Medulla oblongata (tissue), 1 donor: ENCODE measurements at regions not wholly inside any gene's neighbourhood (a gene's known extent, or its start where the extent isn't known, plus 50 kb on each side); places are given as distances from the start of the nearest gene placed in this dataset.
"Not testable (repeated sequence)": the region's sequence is repeated elsewhere in the genome, so short reads cannot be mapped to it uniquely, and the experiment has no call there.

Experiments used
- DNase-seq: peaks from one replicate; pipeline ENCODE4 v3.0.0-alpha.2; 2015; ENCODE audit errors: extremely low spot score

DNA sequence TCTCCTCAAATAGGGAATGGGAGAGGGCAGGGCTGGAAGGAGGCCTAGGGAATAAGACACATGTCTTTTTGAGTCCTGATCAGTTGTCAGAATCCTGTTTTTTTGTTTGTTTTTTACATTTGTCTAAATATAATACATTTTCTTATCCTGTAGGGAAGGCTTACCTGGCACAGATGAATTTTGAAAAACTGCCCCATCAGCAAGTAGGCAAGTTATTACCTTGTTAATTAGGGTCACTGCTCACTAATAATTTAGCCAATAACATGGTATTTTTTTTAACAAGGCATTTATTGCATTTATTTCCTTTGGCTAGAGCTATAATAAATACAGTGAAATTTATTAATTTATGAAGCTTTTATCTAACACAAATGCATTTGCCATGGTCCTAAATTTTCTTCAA lies 423.2 kb upstream of the ONECUT1 start:
- no peak for DNase-seq

DNA sequence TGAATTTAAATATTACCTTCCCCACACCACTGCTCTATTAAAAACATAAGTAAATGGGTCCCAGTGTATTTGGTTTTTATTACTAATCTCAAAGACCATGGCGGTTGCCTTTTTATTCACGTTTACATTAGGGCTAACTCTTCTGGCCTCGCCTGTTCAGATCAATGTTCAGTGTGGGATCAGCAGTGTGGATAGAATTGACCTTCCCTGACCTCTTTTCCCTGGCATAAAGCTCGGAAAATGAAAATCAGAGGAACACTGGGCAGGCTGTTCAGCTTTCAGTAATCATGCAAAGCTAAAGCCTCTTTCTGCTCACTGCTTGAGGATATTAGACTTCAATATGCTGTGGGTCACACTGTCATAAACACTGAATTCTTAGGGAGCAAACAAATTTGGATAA lies 422.6 kb upstream of the ONECUT1 start:
- DNase-seq, result no peak

DNA sequence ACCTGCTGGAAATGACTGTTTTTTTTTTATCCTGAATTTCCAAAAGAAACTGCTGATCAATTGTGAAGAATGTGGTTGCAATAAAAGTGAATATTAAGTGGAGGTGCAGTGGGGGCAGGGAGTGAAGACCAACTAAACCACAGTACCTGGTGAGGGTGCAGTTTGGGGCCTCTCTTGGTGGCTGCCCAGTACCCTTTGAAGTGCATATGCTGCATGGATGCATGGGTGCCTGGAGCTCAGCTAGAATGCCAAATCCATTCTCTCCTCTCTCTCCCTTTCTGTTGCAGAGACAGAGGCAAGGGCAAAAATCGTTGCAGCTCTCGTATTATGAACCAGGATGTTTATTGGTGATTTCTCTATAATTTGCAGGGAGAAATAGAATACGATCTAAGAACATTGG lies 420.5 kb upstream of the ONECUT1 start:
- DNase-seq, result no peak

DNA sequence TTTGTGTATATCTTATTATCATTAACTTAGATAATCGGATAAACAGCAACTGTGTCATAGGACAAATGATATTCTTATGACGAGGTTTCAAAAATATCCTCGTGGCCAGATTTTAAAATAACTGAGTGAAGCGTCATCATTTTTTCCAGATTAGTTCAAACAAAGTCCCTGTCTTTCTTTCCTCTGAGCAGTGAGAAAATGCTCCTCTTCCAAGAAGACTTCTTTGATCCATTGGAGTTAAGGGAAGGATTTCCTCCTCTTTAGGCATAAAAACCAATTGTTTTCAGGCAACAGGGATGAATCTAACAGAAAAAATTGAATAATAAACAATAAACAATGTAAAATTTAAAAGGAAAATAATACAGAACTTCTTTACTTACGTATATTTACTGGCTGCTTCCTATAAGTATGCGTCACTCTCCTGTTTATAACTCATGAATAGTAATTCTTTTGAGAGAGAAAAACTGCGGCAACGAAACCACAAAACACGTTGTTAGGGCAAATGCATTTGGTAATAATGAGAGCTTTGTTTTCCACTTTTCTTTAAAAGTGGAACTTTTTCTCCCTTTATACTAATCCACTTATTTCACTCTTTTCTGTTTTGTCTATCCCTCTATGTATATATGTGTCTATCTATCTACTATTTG lies 419.4 kb upstream of the ONECUT1 start:
- DNase-seq, result no peak

DNA sequence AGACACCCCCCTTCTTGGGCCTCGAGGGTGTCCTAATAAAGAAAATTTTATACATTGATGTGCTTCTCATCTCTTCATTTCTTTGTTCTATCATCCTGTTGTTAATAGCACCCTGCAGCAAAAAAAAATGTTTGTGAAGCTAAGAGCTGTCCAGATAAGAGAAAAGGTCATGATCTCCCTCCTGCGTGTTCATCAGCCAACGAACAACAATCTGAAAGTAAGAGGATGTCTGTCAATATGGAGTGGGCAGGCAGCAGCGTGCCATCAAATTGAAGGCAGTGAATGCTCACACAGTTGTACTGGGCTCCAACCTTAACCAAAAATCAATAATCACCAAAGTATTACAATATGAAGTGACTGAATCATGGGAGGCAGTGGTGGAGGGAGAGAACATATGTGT lies 418.6 kb upstream of the ONECUT1 start:
- no peak for DNase-seq

DNA sequence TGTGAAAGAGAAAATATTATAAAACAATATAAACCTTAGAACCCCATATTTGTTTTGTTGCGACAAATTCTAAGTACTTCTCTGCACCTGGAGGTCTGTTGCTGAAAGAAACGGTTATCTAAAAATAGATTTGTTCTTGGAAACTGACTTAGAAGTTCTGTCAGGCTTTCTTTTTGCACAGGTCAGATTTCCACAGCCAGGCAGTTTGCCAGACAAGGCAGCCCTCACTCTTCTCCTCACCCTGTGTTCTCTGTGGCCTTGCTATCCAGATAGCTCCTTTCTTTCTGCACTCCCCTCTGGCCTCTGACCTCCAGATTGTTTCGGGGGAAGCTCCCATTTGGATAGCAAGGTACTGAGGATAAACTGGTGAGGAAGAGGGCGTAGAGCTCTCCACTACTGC lies 413.3 kb upstream of the ONECUT1 start:
- DNase-seq, result no peak

DNA sequence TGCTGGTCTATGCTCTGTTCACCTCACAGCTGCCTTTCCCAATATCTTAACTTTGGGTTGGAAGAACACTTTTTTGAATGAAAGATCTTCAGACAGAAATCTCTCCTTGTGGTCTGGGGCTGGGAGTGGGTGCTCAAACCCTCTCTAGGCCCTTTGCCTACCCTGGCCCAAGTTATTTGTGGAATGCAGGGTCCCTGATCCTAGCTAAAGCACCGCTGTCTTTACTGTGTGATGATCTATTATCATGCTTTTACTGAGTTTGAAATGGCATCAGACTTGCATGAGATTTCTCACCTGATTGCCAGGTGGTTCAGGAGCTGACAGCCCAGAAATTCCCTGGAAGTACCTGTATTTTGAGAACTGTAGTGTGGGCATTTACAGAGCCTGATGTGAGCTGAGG lies 412.7 kb upstream of the ONECUT1 start:
- DNase-seq, result no peak

DNA sequence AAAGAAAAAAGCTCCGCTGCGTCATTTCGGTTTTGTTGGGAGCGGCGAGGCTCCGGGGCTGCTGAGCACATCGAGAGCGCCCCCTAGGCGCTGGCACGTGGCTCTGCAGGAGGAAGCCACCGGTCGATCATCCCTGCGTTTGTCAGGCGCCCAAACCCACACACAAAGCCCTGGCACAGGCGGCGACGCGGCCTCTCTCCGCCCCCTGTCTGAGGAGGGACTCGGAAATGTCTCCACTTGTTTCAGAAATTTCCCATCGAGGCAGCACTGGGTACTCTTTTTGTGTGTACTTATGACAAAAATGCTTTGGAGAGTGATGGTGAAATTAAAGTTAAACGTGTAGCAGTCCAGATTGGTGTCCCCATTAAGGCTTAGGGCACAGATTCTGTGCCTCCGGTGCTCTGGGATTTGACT lies 407.3 kb upstream of the ONECUT1 start:
- peak; percentile 70 for DNase-seq

DNA sequence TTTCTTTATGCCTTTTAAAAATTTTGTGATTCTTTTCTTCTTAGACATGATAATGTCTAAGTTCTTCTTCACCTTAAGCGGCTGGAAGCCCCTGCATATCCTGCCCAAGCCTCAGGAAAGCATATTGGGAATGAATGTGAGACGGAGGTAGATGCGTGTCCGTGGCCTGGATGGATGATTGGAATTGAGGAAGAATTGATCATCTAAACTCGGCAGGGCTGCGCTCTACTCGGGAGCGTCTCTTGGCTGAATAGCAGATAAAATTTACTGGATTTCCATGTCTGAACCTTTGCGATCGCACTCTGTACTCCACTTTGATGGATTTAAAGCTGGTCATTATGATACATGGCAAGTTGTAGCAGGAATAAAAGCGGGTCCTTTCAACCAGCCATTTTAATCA lies 406.7 kb upstream of the ONECUT1 start:
- no peak for DNase-seq

DNA sequence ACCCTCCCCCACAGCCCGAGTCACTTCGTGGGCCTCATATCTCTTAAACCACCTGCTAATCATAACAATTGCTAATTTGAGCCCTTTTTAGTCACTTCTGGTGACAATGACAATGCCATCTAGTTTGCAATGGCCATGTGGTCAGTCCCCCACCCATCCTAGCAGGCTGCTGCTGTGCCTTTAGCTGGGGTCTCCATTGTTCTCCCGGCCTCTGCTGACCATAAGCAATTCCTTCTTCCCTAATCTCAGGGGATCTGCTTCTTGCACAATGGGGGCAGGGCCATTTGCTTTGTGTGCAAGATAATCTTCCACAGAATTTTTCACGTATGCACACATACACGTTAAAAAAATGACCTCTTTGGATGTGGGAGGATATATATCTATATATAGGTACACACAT lies 406.1 kb upstream of the ONECUT1 start:
- DNase-seq, result no peak

DNA sequence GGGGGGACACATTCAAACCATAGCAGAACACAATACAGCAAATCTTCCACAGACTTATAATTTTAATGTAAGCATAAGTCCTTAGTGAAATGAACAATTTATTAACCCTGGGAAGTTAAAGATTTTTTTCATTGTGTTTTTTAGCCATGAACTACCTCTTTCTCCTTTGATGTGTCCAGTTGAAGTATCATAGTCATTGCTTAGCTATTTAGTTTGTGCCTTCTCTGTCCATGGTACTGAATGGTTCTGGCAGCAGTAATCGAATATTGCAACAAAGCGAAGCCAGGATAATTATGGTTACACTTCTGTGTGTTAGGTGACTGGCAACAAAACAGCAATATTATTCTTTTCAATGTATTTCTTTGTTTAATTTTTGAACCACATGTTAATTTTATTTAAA lies 403.0 kb upstream of the ONECUT1 start:
- DNase-seq, result no peak

DNA sequence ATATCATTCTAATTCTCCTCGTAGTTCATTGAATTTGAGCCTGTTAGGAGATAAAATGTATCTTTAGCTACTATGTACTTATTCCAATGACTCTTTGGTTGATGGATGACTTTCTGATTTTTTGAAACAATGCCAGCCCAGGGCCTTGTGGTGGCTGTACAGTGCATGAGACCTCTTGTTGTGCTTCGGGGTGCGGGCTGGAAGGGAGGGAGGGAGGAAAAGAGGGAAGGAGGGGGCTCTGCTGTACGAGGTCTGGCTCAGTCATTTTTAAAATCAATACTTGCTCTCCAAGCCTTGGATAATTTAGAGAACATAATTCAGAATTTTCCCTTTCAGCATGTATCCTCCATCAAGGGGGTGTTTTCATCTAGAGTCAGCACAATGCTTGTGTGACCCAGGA lies 399.7 kb upstream of the ONECUT1 start:
- DNase-seq, result no peak

DNA sequence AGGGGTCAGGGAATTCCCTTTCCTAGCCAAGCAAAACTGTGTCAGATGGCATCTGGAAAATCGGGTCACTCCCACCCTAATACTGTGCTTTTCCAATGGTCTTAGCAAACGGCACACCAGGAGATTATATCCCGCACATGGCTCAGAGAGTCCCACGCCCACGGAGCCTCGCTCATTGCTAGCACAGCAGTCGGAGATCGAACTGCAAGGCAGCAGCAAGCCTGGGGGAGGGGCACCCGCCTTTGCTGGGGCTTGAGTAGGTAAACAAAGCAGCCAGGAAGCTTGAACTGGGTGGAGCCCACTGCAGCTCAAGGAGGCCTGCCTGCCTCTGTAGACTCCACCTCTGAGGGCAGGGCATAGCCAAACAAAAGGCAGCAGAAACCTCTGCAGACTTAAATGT lies 393.3 kb upstream of the ONECUT1 start:
- DNase-seq, result not testable (repeated sequence)

DNA sequence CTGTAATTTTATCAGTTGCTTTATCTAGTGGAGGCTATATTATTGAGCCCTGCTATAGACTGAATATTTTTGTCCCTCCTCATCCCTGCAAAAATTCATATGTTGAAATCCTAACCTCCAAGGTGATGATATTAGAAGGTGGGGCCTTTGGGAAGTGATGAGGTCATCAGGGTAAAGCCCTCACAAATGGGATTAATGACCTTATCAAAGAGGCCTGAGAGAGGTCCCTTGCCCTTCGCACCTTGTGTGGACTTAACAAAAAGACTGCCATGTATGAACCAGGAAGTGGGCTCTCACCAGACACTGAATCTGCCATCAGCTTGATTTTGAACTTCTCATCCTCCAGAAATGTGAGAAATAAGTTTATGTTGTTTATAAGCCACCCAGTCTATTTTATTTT lies 381.4 kb upstream of the ONECUT1 start:
- no peak for DNase-seq

DNA sequence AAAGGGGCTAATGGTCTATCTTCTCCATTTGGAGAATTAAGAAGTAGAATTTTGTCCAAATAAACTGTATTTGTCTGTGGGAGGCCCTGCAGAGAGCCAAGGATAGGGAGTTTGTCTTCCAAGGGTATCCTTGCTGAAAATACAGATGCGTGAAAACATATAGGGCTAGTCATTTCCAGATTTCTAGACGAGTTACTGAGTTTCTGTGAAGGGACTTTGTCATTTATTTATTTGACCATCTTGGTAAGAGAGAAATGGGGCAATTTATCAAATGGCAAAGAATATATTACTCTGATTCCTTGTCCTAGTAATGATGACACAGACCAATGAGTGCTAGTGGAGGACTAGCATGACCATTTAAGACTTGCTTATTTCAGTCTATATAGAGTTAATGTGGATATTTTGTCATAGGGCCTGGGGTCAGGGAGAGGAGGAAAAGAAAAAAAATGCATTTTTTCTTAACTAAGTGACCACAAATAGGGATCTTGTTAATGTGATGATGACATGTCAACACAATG lies 376.6 kb upstream of the ONECUT1 start:
- DNase-seq, result no peak

DNA sequence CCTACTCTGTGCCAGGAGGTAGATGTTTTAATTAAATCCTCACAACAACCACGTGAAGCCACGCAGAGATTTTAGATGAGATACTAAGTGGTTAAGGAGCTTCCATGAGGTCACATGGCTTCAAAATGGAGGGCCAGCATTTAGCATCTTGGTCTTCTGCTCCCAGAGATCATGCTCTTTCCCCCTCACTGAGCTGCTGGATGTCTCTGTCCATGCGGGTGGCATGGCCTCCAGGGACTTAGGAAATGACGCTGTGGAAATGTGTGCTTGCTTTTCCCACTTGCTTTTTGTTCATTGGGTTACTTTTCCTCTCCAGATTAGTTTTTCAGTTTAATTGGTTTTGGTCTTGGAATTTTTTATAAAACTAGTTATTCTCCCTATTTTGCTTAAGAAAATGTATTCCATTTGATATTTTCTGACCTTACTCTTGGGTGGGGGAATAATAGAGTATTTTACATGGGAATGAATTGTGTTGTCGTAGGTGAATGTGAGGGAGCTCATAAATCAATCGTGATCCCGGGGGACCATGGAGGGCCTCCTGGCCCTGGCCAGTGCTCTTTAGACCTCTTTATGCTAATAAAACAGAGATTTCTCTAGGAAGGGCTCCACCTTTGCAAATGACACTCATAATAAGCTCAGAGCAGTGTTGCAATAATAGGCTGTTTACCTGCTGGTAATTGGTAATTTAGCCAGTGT lies 376.0 kb upstream of the ONECUT1 start:
- no peak for DNase-seq

DNA sequence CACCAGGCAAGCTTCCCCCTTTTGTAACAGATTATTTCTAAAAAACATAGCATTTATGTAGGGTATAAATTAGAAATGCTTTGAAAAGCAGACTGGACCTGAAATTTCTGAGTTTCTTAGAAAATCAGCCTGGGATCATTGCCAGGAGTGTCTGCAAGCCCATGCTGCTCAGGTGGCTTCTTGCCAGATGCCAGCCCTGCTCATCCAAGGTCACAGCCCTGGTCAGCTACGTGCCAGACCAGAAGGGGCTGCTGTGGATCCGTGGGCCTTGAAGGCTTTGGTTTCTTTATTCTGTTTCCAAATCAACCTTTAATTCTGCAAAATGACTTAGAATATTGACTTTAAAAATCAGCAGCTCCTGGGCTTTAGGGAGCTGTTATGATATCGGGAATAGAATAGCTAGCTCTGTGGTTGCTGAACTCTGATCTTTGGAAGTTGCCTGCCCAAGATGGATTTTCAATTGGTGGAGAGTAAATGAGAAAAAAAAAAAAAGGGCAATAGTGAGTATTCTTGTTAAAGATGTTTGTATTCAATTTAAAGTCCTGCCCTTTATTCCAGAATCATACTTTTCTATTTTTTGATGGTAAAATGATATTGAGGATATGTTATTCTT lies 370.1 kb upstream of the ONECUT1 start:
- DNase-seq, result no peak

DNA sequence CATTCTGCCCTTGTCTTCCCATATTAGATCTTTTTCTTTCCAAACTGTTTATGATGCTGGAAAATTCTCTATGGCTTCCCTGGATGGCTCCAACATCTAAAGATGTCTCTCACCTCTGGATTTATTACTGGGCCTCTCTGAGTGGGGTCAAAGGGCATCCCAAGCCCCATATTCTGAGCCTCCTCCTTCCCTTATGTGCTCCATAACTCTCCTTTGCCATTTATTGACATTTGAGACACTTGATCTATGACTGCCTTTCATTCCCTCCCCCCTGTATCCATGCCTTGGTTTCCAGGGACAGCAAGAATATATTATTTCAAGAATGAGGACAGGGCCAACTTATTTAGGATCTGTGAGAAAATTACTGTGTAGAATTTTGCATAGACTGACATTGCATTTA lies 369.3 kb upstream of the ONECUT1 start:
- no peak for DNase-seq

DNA sequence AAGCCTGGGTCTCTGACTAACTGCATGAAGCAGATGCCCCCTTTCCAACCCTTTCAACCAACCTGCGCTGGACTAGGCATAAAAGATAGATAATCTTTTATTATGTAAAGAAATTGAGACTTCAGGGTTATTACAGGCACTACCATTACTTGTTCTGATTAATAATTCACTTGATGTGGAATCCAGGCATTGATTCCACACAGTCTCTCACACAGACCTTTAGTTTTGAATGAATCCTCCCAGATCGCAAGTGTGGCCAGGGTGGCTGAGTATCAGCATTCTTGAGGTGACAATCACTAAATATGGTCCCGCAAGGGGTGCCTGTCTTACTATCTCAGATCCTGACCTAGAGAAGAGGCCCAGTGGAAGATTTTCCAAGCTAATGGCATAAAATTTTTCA lies 368.9 kb upstream of the ONECUT1 start:
- DNase-seq, result no peak

DNA sequence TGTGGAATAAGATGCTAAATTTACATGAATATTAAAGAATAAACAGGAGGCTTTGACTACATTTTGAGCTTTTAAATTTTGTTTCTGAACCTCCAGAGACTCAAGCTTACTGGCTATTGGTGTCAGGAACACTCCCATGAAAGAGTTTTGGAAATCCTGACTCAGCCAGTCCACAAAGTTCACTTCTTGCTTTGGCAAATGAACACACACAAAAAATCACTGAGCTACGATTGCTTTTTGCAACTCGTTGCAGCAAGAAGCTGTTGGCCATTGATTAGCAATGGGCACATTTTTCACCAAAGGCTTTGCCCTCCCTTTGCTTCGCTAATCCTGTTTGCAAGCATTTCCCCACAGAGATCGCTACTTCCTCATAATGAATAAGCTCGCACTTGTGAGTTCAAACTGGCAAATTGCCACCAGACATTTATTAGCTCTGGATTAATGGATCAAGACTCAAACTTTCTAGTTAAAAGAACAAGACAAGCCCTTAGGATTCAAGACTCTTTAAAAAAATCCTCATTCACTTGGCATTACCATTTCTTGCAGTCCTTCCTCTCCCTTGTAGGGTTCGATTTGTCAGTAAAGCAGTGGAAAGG lies 343.2 kb upstream of the ONECUT1 start:
- DNase-seq, result no peak

DNA sequence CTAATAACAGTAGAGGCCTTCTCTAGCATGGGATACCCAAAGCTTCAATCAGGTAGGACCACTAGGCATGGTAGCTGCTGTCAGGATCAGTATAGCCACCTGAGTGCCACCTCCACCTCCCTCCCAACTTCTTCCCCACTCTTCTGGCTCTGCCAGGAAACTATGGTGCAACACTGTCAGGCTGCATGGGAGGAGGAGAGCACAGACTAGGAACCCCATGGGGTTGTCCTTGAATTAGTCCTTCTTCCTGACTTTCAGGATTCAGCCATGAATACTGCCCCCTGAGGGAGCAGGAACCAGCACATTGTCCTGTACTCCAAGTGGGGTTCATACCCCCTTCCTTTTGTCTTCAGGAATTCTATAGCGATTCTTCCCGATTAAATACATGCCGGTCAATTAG lies 340.8 kb upstream of the ONECUT1 start:
- no peak for DNase-seq

DNA sequence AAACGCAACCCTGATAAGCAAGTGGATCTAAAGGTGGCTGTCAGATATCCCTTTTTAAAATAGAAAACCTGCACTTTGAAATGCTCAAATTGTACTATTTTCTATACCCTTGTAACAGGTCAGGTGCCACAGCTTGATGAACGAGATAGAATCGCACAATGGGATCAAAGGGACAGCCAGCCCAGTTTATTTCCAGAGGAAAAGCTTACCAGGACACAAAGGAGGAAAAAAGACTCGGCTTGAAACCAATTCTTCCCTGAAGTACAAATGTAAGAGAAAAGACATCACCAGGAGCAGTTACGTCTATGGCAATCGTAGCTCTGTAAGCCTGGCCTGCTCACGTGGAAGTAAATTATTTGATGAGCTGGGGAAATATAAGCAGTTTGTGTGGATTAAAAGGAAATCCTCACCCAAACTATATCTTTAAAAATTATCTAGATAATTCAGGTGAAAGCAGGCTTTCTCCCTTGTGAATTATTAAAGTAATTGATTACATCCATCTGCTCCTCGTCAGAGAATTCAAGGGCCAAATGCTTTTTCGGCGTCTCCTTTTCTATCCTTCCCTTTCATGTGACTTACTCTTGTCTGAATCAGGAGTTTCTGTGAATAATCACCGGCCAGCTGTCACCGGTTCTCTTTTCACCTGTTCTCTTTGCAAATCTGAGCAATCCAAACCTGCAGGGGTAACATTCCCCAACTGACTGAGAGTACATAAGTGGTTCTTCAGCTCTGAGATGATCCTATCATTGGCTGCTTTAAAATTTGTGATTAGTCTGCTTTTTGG lies 339.2 kb upstream of the ONECUT1 start:
- DNase-seq, result no peak
